ENCODE measurements at regions not wholly inside any gene's neighbourhood (a gene's known extent, or its start where the extent isn't known, plus 50 kb on each side); places are given as distances from the start of the nearest gene placed in this dataset.

- 50 to 61% (median 60%) methylated on average over 2 of the region's 2 CpGs for WGBS, 3 donors
- Histone ChIP-seq H3K36me3 (ENCODE audit: control insufficient read depth in 3 of 3, insufficient read depth in 2 of 3, low read depth in 1 of 3, low read length in 3 of 3) (no peaks in the 10 kb centered on the region), H3K4me3 (ENCODE audit: low read depth in 1 of 3, low read length in 3 of 3) (no peak overlapping the region), H3K9me3 (ENCODE audit: control insufficient read depth in 2 of 2, insufficient read depth in 1 of 2, low read depth in 1 of 2, low read length in 1 of 2) (no peaks in the 10 kb centered on the region), H3K4me1 (ENCODE audit: control insufficient read depth in 3 of 3, insufficient read depth in 2 of 3, low read depth in 1 of 3, low read length in 2 of 3) (no peaks in the 10 kb centered on the region), H3K27ac (ENCODE audit: low read depth in 1 of 3, low read length in 2 of 3) (no peak overlapping the region), H3K27me3 (ENCODE audit: control insufficient read depth in 3 of 3, insufficient read depth in 3 of 3, low read length in 3 of 3) (no peaks in the 10 kb centered on the region)
- DNase-seq (no peak), FAIRE-seq (no peak)
Measured at GRCh38 chr1:173294843-173295242, 87.7 kb upstream of the TNFSF4 start.

GRCh38 chr1:173295391-173295790 lies 88.3 kb upstream of the TNFSF4 start:
- Histone ChIP-seq H3K4me1 (ENCODE audit: control insufficient read depth in 3 of 3, insufficient read depth in 2 of 3, low read depth in 1 of 3, low read length in 2 of 3) (no peaks in the 10 kb centered on the region), H3K4me3 (ENCODE audit: low read depth in 1 of 3, low read length in 3 of 3) (no peak overlapping the region), H3K9me3 (ENCODE audit: control insufficient read depth in 2 of 2, insufficient read depth in 1 of 2, low read depth in 1 of 2, low read length in 1 of 2) (no peaks in the 10 kb centered on the region), H3K27me3 (ENCODE audit: control insufficient read depth in 3 of 3, insufficient read depth in 3 of 3, low read length in 3 of 3) (no peaks in the 10 kb centered on the region), H3K27ac (ENCODE audit: low read depth in 1 of 3, low read length in 2 of 3) (no peak overlapping the region), H3K36me3 (ENCODE audit: control insufficient read depth in 3 of 3, insufficient read depth in 2 of 3, low read depth in 1 of 3, low read length in 3 of 3) (no peaks in the 10 kb centered on the region)
- no peak for DNase-seq
- FAIRE-seq = no peak
- 71 to 83% (median 72%) methylated on average over 1 of the region's 1 CpG for WGBS, 3 donors

- H3K27ac ChIP-seq (ENCODE audit: low read depth in 1 of 3, low read length in 2 of 3) = no peak overlapping the region
- 84 to 96% (median 94%) methylated on average over 1 of the region's 1 CpG for WGBS, 3 donors
- no peak for DNase-seq
- H3K4me1 ChIP-seq (ENCODE audit: control insufficient read depth in 3 of 3, insufficient read depth in 2 of 3, low read depth in 1 of 3, low read length in 2 of 3) = no peaks in the 10 kb centered on the region
- no peak for FAIRE-seq
- H3K9me3 ChIP-seq (ENCODE audit: control insufficient read depth in 2 of 2, insufficient read depth in 1 of 2, low read depth in 1 of 2, low read length in 1 of 2) = no peaks in the 10 kb centered on the region
- no peak overlapping the region for H3K4me3 ChIP-seq (ENCODE audit: low read depth in 1 of 3, low read length in 3 of 3)
- no peaks in the 10 kb centered on the region for H3K36me3 ChIP-seq (ENCODE audit: control insufficient read depth in 3 of 3, insufficient read depth in 2 of 3, low read depth in 1 of 3, low read length in 3 of 3)
- H3K27me3 ChIP-seq (ENCODE audit: control insufficient read depth in 3 of 3, insufficient read depth in 3 of 3, low read length in 3 of 3) = no peaks in the 10 kb centered on the region
Measured at GRCh38 chr1:173295995-173296394, 88.9 kb upstream of the TNFSF4 start.

DNA sequence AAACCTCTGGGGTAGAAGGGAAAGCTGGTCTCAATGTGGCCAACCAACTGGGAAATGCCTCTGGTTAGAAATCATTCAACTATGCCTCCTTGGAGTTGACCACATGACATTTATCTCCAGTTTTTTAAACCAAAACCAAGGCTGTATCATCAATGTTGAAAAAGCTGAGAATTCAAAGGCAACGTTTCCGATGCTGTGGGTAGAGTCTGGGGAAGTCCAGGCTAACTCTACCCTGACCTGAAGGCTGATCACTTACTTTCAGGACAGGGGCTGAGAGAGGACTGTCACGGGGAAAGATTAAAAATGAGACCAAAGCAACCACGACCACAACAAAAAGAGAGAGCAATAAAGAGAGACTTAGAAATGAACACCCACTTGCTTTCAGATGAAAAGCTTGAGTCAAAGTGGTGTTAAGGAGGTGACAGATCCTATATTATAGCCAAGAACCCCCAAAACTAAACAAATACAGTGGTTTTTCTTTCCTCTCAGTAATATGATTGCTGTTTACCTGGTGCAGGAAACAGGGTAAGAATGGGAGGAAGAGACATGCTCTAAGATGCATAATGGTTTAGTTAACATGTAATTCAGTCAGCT lies 90.8 kb upstream of the TNFSF4 start:
- H3K36me3 ChIP-seq (ENCODE audit: control insufficient read depth in 3 of 3, insufficient read depth in 2 of 3, low read depth in 1 of 3, low read length in 3 of 3) = no peaks in the 10 kb centered on the region
- H3K27ac ChIP-seq (ENCODE audit: low read depth in 1 of 3, low read length in 2 of 3) = no peak overlapping the region
- no peaks in the 10 kb centered on the region for H3K9me3 ChIP-seq (ENCODE audit: control insufficient read depth in 2 of 2, insufficient read depth in 1 of 2, low read depth in 1 of 2, low read length in 1 of 2)
- H3K4me1 ChIP-seq (ENCODE audit: control insufficient read depth in 3 of 3, insufficient read depth in 2 of 3, low read depth in 1 of 3, low read length in 2 of 3) = no peaks in the 10 kb centered on the region
- 60 to 69% (median 65%) methylated on average over 4 of the region's 4 CpGs for WGBS, 3 donors
- no peaks in the 10 kb centered on the region for H3K27me3 ChIP-seq (ENCODE audit: control insufficient read depth in 3 of 3, insufficient read depth in 3 of 3, low read length in 3 of 3)
- no peak for FAIRE-seq
- no peak overlapping the region for H3K4me3 ChIP-seq (ENCODE audit: low read depth in 1 of 3, low read length in 3 of 3)
- no peak for DNase-seq

- FAIRE-seq (no peak), DNase-seq (no peak)
- Histone ChIP-seq H3K9me3 (ENCODE audit: control insufficient read depth in 2 of 2, insufficient read depth in 1 of 2, low read depth in 1 of 2, low read length in 1 of 2) (no peaks in the 10 kb centered on the region), H3K27ac (ENCODE audit: low read depth in 1 of 3, low read length in 2 of 3) (no peak overlapping the region), H3K36me3 (ENCODE audit: control insufficient read depth in 3 of 3, insufficient read depth in 2 of 3, low read depth in 1 of 3, low read length in 3 of 3) (no peaks in the 10 kb centered on the region), H3K4me1 (ENCODE audit: control insufficient read depth in 3 of 3, insufficient read depth in 2 of 3, low read depth in 1 of 3, low read length in 2 of 3) (no peaks in the 10 kb centered on the region), H3K27me3 (ENCODE audit: control insufficient read depth in 3 of 3, insufficient read depth in 3 of 3, low read length in 3 of 3) (no peaks in the 10 kb centered on the region), H3K4me3 (ENCODE audit: low read depth in 1 of 3, low read length in 3 of 3) (no peak overlapping the region)
- 42 to 58% (median 57%) methylated on average over 5 of the region's 5 CpGs for WGBS, 3 donors
Measured at GRCh38 chr1:173300061-173301044, 93.2 kb upstream of the TNFSF4 start.

GRCh38 chr1:173301507-173301906 lies 94.4 kb upstream of the TNFSF4 start:
- DNase-seq = no peak
- Histone ChIP-seq H3K4me3 (ENCODE audit: low read depth in 1 of 3, low read length in 3 of 3) (no peak overlapping the region), H3K9me3 (ENCODE audit: control insufficient read depth in 2 of 2, insufficient read depth in 1 of 2, low read depth in 1 of 2, low read length in 1 of 2) (no peaks in the 10 kb centered on the region), H3K4me1 (ENCODE audit: control insufficient read depth in 3 of 3, insufficient read depth in 2 of 3, low read depth in 1 of 3, low read length in 2 of 3) (no peaks in the 10 kb centered on the region), H3K36me3 (ENCODE audit: control insufficient read depth in 3 of 3, insufficient read depth in 2 of 3, low read depth in 1 of 3, low read length in 3 of 3) (no peaks in the 10 kb centered on the region), H3K27ac (ENCODE audit: low read depth in 1 of 3, low read length in 2 of 3) (no peak overlapping the region), H3K27me3 (ENCODE audit: control insufficient read depth in 3 of 3, insufficient read depth in 3 of 3, low read length in 3 of 3) (no peaks in the 10 kb centered on the region)
- FAIRE-seq = no peak
- 87 to 94% (median 88%) methylated on average over 1 of the region's 1 CpG for WGBS, 3 donors

DNA sequence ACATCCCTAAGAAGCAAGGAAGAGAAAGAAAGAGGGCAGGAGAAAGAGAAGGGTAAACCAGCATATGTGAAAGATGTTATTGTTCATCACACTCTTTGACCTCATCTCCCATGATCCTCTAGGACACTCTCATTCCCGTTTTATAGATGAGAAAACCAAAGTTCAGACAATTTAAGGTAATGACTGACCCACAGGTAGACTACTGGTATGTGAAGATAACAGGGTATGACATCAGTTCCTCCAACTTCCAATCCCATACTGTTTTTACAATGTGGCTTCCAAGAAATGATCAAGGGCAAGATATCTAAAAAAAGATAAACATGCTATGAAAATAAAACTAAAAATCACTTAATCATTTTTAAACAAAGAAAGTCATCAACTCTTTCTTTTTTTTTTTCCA lies 95.2 kb upstream of the TNFSF4 start:
- Histone ChIP-seq H3K4me1 (ENCODE audit: control insufficient read depth in 3 of 3, insufficient read depth in 2 of 3, low read depth in 1 of 3, low read length in 2 of 3) (no peaks in the 10 kb centered on the region), H3K27me3 (ENCODE audit: control insufficient read depth in 3 of 3, insufficient read depth in 3 of 3, low read length in 3 of 3) (no peaks in the 10 kb centered on the region), H3K27ac (ENCODE audit: low read depth in 1 of 3, low read length in 2 of 3) (no peak overlapping the region), H3K4me3 (ENCODE audit: low read depth in 1 of 3, low read length in 3 of 3) (no peak overlapping the region), H3K36me3 (ENCODE audit: control insufficient read depth in 3 of 3, insufficient read depth in 2 of 3, low read depth in 1 of 3, low read length in 3 of 3) (no peaks in the 10 kb centered on the region), H3K9me3 (ENCODE audit: control insufficient read depth in 2 of 2, insufficient read depth in 1 of 2, low read depth in 1 of 2, low read length in 1 of 2) (no peaks in the 10 kb centered on the region)
- WGBS, 3 donors = 6 to 40% (median 18%) methylated on average over 1 of the region's 1 CpG
- no peak for DNase-seq
- no peak for FAIRE-seq

- H3K4me3 ChIP-seq (ENCODE audit: low read depth in 1 of 3, low read length in 3 of 3) = no peak overlapping the region
- no peaks in the 10 kb centered on the region for H3K9me3 ChIP-seq (ENCODE audit: control insufficient read depth in 2 of 2, insufficient read depth in 1 of 2, low read depth in 1 of 2, low read length in 1 of 2)
- 74 to 78% (median 75%) methylated on average over 8 of the region's 8 CpGs for WGBS, 3 donors
- no peak for FAIRE-seq
- no peak overlapping the region for H3K27ac ChIP-seq (ENCODE audit: low read depth in 1 of 3, low read length in 2 of 3)
- no peaks in the 10 kb centered on the region for H3K4me1 ChIP-seq (ENCODE audit: control insufficient read depth in 3 of 3, insufficient read depth in 2 of 3, low read depth in 1 of 3, low read length in 2 of 3)
- no peak for DNase-seq
- H3K27me3 ChIP-seq (ENCODE audit: control insufficient read depth in 3 of 3, insufficient read depth in 3 of 3, low read length in 3 of 3) = no peaks in the 10 kb centered on the region
- no peaks in the 10 kb centered on the region for H3K36me3 ChIP-seq (ENCODE audit: control insufficient read depth in 3 of 3, insufficient read depth in 2 of 3, low read depth in 1 of 3, low read length in 3 of 3)
Measured at GRCh38 chr1:173302890-173303829, 96.0 kb upstream of the TNFSF4 start.

Data from small intestine (tissue), 7 donors.